ENCODE measurements at regions not wholly inside any gene's neighbourhood (a gene's known extent, or its start where the extent isn't known, plus 50 kb on each side); places are given as distances from the start of the nearest gene placed in this dataset.

GRCh38 chr2:155456222-155456621 lies 757.7 kb downstream of the KCNJ3 start:
- TF ChIP-seq CTCF (IDR thresholded peaks at IDR 0.05), result no peak
- no peak for TF ChIP-seq ZFX (IDR thresholded peaks at IDR 0.05; ENCODE audit: borderline replicate concordance)
